Retina (tissue), 1 donor: ENCODE measurements at regions not wholly inside any gene's neighbourhood (a gene's known extent, or its start where the extent isn't known, plus 50 kb on each side); places are given as distances from the start of the nearest gene placed in this dataset.

Experiments
- DNase-seq: peaks from one replicate; pipeline ENCODE4 v3.0.0-alpha.2; 2016

GRCh38 chr18:39524370-39524769 lies 1958.8 kb upstream of the CELF4 start:
- DNase-seq = no peak

- no peak for DNase-seq
These were observed 1957.7 kb upstream of the CELF4 start for GRCh38 chr18:39523281-39523680.

- no peak for DNase-seq
These were observed 1955.6 kb upstream of the CELF4 start for GRCh38 chr18:39521164-39521563.

- no peak for DNase-seq
These were observed 1954.1 kb upstream of the CELF4 start for GRCh38 chr18:39519741-39520140.

- no peak for DNase-seq
These were observed 1949.7 kb upstream of the CELF4 start for GRCh38 chr18:39515299-39515698.

GRCh38 chr18:39513186-39513585 lies 1947.6 kb upstream of the CELF4 start:
- no peak for DNase-seq

- DNase-seq = no peak
These were observed 1941.2 kb upstream of the CELF4 start for GRCh38 chr18:39506581-39507330.

- no peak for DNase-seq
These were observed 1934.7 kb upstream of the CELF4 start for GRCh38 chr18:39500306-39500705.

GRCh38 chr18:39497821-39498220 lies 1932.2 kb upstream of the CELF4 start:
- no peak for DNase-seq

- DNase-seq = no peak
These were observed 1931.4 kb upstream of the CELF4 start for GRCh38 chr18:39496986-39497385.

- no peak for DNase-seq
These were observed 1928.8 kb upstream of the CELF4 start for GRCh38 chr18:39494211-39494896.

- DNase-seq = no peak
These were observed 1925.8 kb upstream of the CELF4 start for GRCh38 chr18:39491408-39491807.

- no peak for DNase-seq
These were observed 1923.8 kb upstream of the CELF4 start for GRCh38 chr18:39489431-39489830.

- no peak for DNase-seq
These were observed 1922.3 kb upstream of the CELF4 start for GRCh38 chr18:39487932-39488331.

- no peak for DNase-seq
These were observed 1920.7 kb upstream of the CELF4 start for GRCh38 chr18:39486268-39486667.

- DNase-seq = no peak
These were observed 1920.1 kb upstream of the CELF4 start for GRCh38 chr18:39485696-39486095.

- DNase-seq = no peak
These were observed 1915.7 kb upstream of the CELF4 start for GRCh38 chr18:39481281-39481680.

- DNase-seq = no peak
These were observed 1915.0 kb upstream of the CELF4 start for GRCh38 chr18:39480494-39481195.

GRCh38 chr18:39464006-39464405 lies 1898.4 kb upstream of the CELF4 start:
- DNase-seq = no peak

GRCh38 chr18:39462436-39462835 lies 1896.8 kb upstream of the CELF4 start:
- DNase-seq = no peak

GRCh38 chr18:39460136-39460535 lies 1894.5 kb upstream of the CELF4 start:
- no peak for DNase-seq

- no peak for DNase-seq
These were observed 1889.7 kb upstream of the CELF4 start for GRCh38 chr18:39455285-39455684.

GRCh38 chr18:39454866-39455265 lies 1889.3 kb upstream of the CELF4 start:
- DNase-seq = no peak

GRCh38 chr18:39453882-39454281 lies 1888.3 kb upstream of the CELF4 start:
- peak; percentile 20 for DNase-seq
